ENCODE measurements at regions not wholly inside any gene's neighbourhood (a gene's known extent, or its start where the extent isn't known, plus 50 kb on each side); places are given as distances from the start of the nearest gene placed in this dataset.

- no peaks in the 10 kb centered on the region for H3K36me3 ChIP-seq
- no peaks in the 10 kb centered on the region for H3K27me3 ChIP-seq
- no peak overlapping the region for H3K4me3 ChIP-seq (replicated peaks in 1 of 3)
- intact Hi-C loops (cut with DNase I): no loop called here
- TF ChIP-seq POLR2A (IDR thresholded peaks at IDR 0.05) (no peak), CTCF (IDR thresholded peaks at IDR 0.05) (no peak)
- 92% methylated on average over 5 of the region's 5 CpGs for WGBS, 2 donors
- no peaks in the 10 kb centered on the region for H3K4me1 ChIP-seq
- no peaks in the 10 kb centered on the region for H3K9me3 ChIP-seq
- H3K27ac ChIP-seq: no peak overlapping the region
- no peak for DNase-seq
These were observed 274.1 kb upstream of the MAP3K7 start for GRCh38 chr6:90860822-90861601.

- no peak for DNase-seq
- intact Hi-C loops (cut with DNase I): no loop called here
- H3K27me3 ChIP-seq: no peaks in the 10 kb centered on the region
- no peak overlapping the region for H3K27ac ChIP-seq
- no peaks in the 10 kb centered on the region for H3K36me3 ChIP-seq
- H3K4me1 ChIP-seq: no peaks in the 10 kb centered on the region
- H3K9me3 ChIP-seq: no peaks in the 10 kb centered on the region
- H3K4me3 ChIP-seq (replicated peaks in 1 of 3): no peak overlapping the region
- 66 to 69% methylated on average over 6 of the region's 6 CpGs for WGBS, 2 donors
- TF ChIP-seq CTCF (IDR thresholded peaks at IDR 0.05) (no peak), POLR2A (IDR thresholded peaks at IDR 0.05) (no peak)
These were observed 272.7 kb upstream of the MAP3K7 start for GRCh38 chr6:90859612-90860011.

GRCh38 chr6:90859056-90859455 lies 272.2 kb upstream of the MAP3K7 start:
- TF ChIP-seq CTCF (IDR thresholded peaks at IDR 0.05) (no peak), POLR2A (IDR thresholded peaks at IDR 0.05) (no peak)
- H3K27me3 ChIP-seq: no peaks in the 10 kb centered on the region
- H3K36me3 ChIP-seq: no peaks in the 10 kb centered on the region
- no peaks in the 10 kb centered on the region for H3K4me1 ChIP-seq
- H3K9me3 ChIP-seq: no peaks in the 10 kb centered on the region
- intact Hi-C loops (cut with DNase I): no loop called here
- no peak for DNase-seq
- H3K27ac ChIP-seq: no peak overlapping the region
- no peak overlapping the region for H3K4me3 ChIP-seq (replicated peaks in 1 of 3)
- 57 to 72% methylated on average over 7 of the region's 7 CpGs for WGBS, 2 donors

GRCh38 chr6:90849686-90850085 lies 262.8 kb upstream of the MAP3K7 start:
- H3K4me3 ChIP-seq (replicated peaks in 1 of 3): no peak overlapping the region
- intact Hi-C loops (cut with DNase I): no loop called here
- no peaks in the 10 kb centered on the region for H3K4me1 ChIP-seq
- no peaks in the 10 kb centered on the region for H3K27me3 ChIP-seq
- WGBS, 2 donors: 24 to 37% methylated on average over 3 of the region's 3 CpGs
- H3K27ac ChIP-seq: no peak overlapping the region
- H3K36me3 ChIP-seq: no peaks in the 10 kb centered on the region
- no peak for DNase-seq
- H3K9me3 ChIP-seq: no peaks in the 10 kb centered on the region
- TF ChIP-seq POLR2A (IDR thresholded peaks at IDR 0.05): no peak
- no peak for TF ChIP-seq CTCF (IDR thresholded peaks at IDR 0.05)

- H3K27ac ChIP-seq: no peak overlapping the region
- intact Hi-C loops (cut with DNase I): no loop called here
- H3K36me3 ChIP-seq: no peaks in the 10 kb centered on the region
- H3K4me3 ChIP-seq (replicated peaks in 1 of 3): no peak overlapping the region
- no peaks in the 10 kb centered on the region for H3K9me3 ChIP-seq
- no peaks in the 10 kb centered on the region for H3K27me3 ChIP-seq
- TF ChIP-seq CTCF (IDR thresholded peaks at IDR 0.05) (no peak), POLR2A (IDR thresholded peaks at IDR 0.05) (no peak)
- no peaks in the 10 kb centered on the region for H3K4me1 ChIP-seq
- no peak for DNase-seq
These were observed 260.0 kb upstream of the MAP3K7 start for GRCh38 chr6:90846824-90847223.

All from thyroid gland (tissue), 4 donors.